GM12873 (cell line): ENCODE measurements at regions not wholly inside any gene's neighbourhood (a gene's known extent, or its start where the extent isn't known, plus 50 kb on each side); places are given as distances from the start of the nearest gene placed in this dataset.

Experiments
- CTCF ChIP-seq: IDR thresholded peaks from 2 replicates; pipeline ENCODE4 v1.5.1; 2012; ENCODE audit warnings: low read depth, mild to moderate bottlenecking, moderate library complexity, low read length, control low read depth; ENCODE audit not compliant: insufficient read depth; ENCODE audit errors: missing control alignments

GRCh38 chr2:51760441-51760840 lies 728.5 kb upstream of the NRXN1 start:
- no peak for TF ChIP-seq CTCF

GRCh38 chr2:51758081-51758480 lies 726.1 kb upstream of the NRXN1 start:
- no peak for TF ChIP-seq CTCF

GRCh38 chr2:51734115-51734514 lies 702.2 kb upstream of the NRXN1 start:
- TF ChIP-seq CTCF = no peak

- no peak for TF ChIP-seq CTCF
Measured at GRCh38 chr2:51723691-51724090, 691.8 kb upstream of the NRXN1 start.

- TF ChIP-seq CTCF = no peak
Measured at GRCh38 chr2:51722311-51722710, 690.4 kb upstream of the NRXN1 start.

GRCh38 chr2:51720826-51721225 lies 688.9 kb upstream of the NRXN1 start:
- TF ChIP-seq CTCF = no peak

GRCh38 chr2:51718881-51719280 lies 686.9 kb upstream of the NRXN1 start:
- no peak for TF ChIP-seq CTCF
